H9 (cell line): ENCODE measurements at regions not wholly inside any gene's neighbourhood (a gene's known extent, or its start where the extent isn't known, plus 50 kb on each side); places are given as distances from the start of the nearest gene placed in this dataset.

Experiments
- DNase-seq: peaks from one replicate; pipeline ENCODE4 v3.0.0-alpha.2; 2017
- H2AFZ ChIP-seq: one replicate; pipeline ENCODE4 v1.6.1; 2013; ENCODE audit warnings: mild to moderate bottlenecking, low read length, control low read depth, moderate library complexity
- H2AK5ac ChIP-seq: 2 replicates; pipeline ENCODE4 v1.6.1; 2013; ENCODE audit warnings: low read length, control low read depth, mixed read lengths; ENCODE audit not compliant: insufficient read length
- H2BK120ac ChIP-seq: one replicate; pipeline ENCODE4 v1.6.1; 2013; ENCODE audit warnings: low read depth, mild to moderate bottlenecking, low read length, control low read depth, inconsistent platforms; ENCODE audit not compliant: poor library complexity, severe bottlenecking
- H2BK12ac ChIP-seq: 2 replicates; pipeline ENCODE4 v1.6.1; 2013; ENCODE audit warnings: low read length, control low read depth, mixed read lengths, low read depth; ENCODE audit not compliant: insufficient read length
- H2BK15ac ChIP-seq: 2 replicates; pipeline ENCODE4 v1.6.1; 2013; ENCODE audit warnings: low read depth, low read length, control low read depth
- H2BK20ac ChIP-seq: one replicate; pipeline ENCODE4 v1.6.1; 2013; ENCODE audit warnings: low read depth, mild to moderate bottlenecking, low read length, control low read depth, inconsistent platforms; ENCODE audit not compliant: poor library complexity, severe bottlenecking
- H2BK5ac ChIP-seq: 2 replicates; pipeline ENCODE4 v1.6.1; 2013; ENCODE audit warnings: low read length, control low read depth, mixed read lengths; ENCODE audit not compliant: insufficient read length
- H3K14ac ChIP-seq: 2 replicates; pipeline ENCODE4 v1.6.1; 2013; ENCODE audit warnings: low read length, control low read depth; ENCODE audit not compliant: insufficient read depth
- H3K18ac ChIP-seq: 2 replicates; pipeline ENCODE4 v1.6.1; 2013; ENCODE audit warnings: low read depth, mild to moderate bottlenecking, mixed read lengths, low read length, control low read depth; ENCODE audit not compliant: insufficient read length
- H3K23ac ChIP-seq: 2 replicates; pipeline ENCODE4 v1.6.1; 2013; ENCODE audit warnings: low read length, control low read depth, mixed read lengths, low read depth; ENCODE audit not compliant: insufficient read length
- H3K23me2 ChIP-seq: 2 replicates; pipeline ENCODE4 v1.6.1; 2013; ENCODE audit warnings: low read depth, mild to moderate bottlenecking, mixed read lengths, low read length, control low read depth; ENCODE audit not compliant: insufficient read length, poor library complexity, severe bottlenecking
- H3K27ac ChIP-seq: 2 replicates; pipeline ENCODE4 v1.5.1; 2013; ENCODE audit warnings: low read length, control low read depth, mixed read lengths, low read depth; ENCODE audit not compliant: insufficient read length
- H3K27me3 ChIP-seq: 2 replicates; pipeline ENCODE4 v1.6.1; 2013; ENCODE audit warnings: low read length, control low read depth, inconsistent platforms; ENCODE audit not compliant: insufficient read depth
- H3K4ac ChIP-seq: 2 replicates; pipeline ENCODE4 v1.6.1; 2013; ENCODE audit warnings: low read depth, mild to moderate bottlenecking, control low read depth, inconsistent platforms, low read length, moderate library complexity
- H3K4me1 ChIP-seq: 2 replicates; pipeline ENCODE4 v1.6.1; 2013; ENCODE audit warnings: low read length, control low read depth, inconsistent platforms; ENCODE audit not compliant: insufficient read depth
- H3K4me2 ChIP-seq: 2 replicates; pipeline ENCODE4 v1.6.1; 2013; ENCODE audit warnings: low read length, control low read depth, mixed read lengths; ENCODE audit not compliant: insufficient read length, insufficient read depth
- H3K56ac ChIP-seq: 2 replicates; pipeline ENCODE4 v1.6.1; 2013; ENCODE audit warnings: low read depth, mild to moderate bottlenecking, mixed read lengths, low read length, control low read depth; ENCODE audit not compliant: insufficient read length
- H3K79me1 ChIP-seq: 2 replicates; pipeline ENCODE4 v1.6.1; 2013; ENCODE audit warnings: low read depth, mild to moderate bottlenecking, moderate library complexity, low read length, control low read depth, inconsistent platforms; ENCODE audit not compliant: insufficient read depth, poor library complexity, severe bottlenecking
- H3K79me2 ChIP-seq: 2 replicates; pipeline ENCODE4 v1.6.1; 2013; ENCODE audit warnings: low read length, control low read depth, inconsistent platforms; ENCODE audit not compliant: insufficient read depth
- H3K9ac ChIP-seq: 2 replicates; pipeline ENCODE4 v1.6.1; 2013; ENCODE audit warnings: low read length, control low read depth, mixed read lengths; ENCODE audit not compliant: insufficient read length; ENCODE audit errors: extremely low read depth
- H3K9me3 ChIP-seq: one replicate; pipeline ENCODE4 v1.6.1; 2013; ENCODE audit warnings: low read depth, low read length, inconsistent platforms; ENCODE audit not compliant: control insufficient read depth
- H3T11ph ChIP-seq: one replicate; pipeline ENCODE4 v1.6.1; 2013; ENCODE audit warnings: mild to moderate bottlenecking, low read length, control low read depth, inconsistent platforms
- H4K20me1 ChIP-seq: one replicate; pipeline ENCODE4 v1.6.1; 2013; ENCODE audit not compliant: control insufficient read depth, insufficient read length, insufficient read depth
- H4K5ac ChIP-seq: 2 replicates; pipeline ENCODE4 v1.6.1; 2013; ENCODE audit warnings: low read depth, mild to moderate bottlenecking, mixed read lengths, low read length, control low read depth; ENCODE audit not compliant: insufficient read length
- H4K8ac ChIP-seq: replicated peaks from 2 replicates; pipeline ENCODE4 v1.6.1; 2013; ENCODE audit warnings: low read length, control low read depth, mixed read lengths, low read depth; ENCODE audit not compliant: insufficient read length
- H4K91ac ChIP-seq: 2 replicates; pipeline ENCODE4 v1.6.1; 2013; ENCODE audit warnings: low read depth, mild to moderate bottlenecking, moderate library complexity, mixed read lengths, low read length, control low read depth; ENCODE audit not compliant: insufficient read length
- H3K27ac Mint-ChIP-seq, 3 experiments: 2 replicates in 2 of 3; 3 replicates in 1 of 3; pipeline ENCODE4 v1.8.0; 2020 to 2021; ENCODE audit warnings: mixed read lengths in 3 of 3, mild to moderate bottlenecking in 1 of 3, moderate library complexity in 1 of 3
- H3K27me3 Mint-ChIP-seq: 2 replicates; pipeline ENCODE4 v1.8.0; 2021; ENCODE audit warnings: low read depth, mild to moderate bottlenecking, moderate library complexity, mixed read lengths
- H3K36me3 Mint-ChIP-seq, 3 experiments: 2 replicates in 2 of 3; 3 replicates in 1 of 3; pipeline ENCODE4 v1.8.0; 2020 to 2021; ENCODE audit warnings: low read depth in 3 of 3, mixed read lengths in 3 of 3; ENCODE audit not compliant: insufficient read depth in 1 of 3
- H3K4me1 Mint-ChIP-seq, 2 experiments: 2 replicates each; pipeline ENCODE4 v1.8.0; 2020; ENCODE audit warnings: mixed read lengths in 2 of 2
- H3K4me3 Mint-ChIP-seq, 2 experiments: 2 replicates in 1 of 2; 3 replicates in 1 of 2; pipeline ENCODE4 v1.8.0; 2020 to 2021; ENCODE audit warnings: mild to moderate bottlenecking in 2 of 2, mixed read lengths in 2 of 2, moderate library complexity in 1 of 2
- H3K9me3 Mint-ChIP-seq, 2 experiments: 2 replicates in 1 of 2; 3 replicates in 1 of 2; pipeline ENCODE4 v1.8.0; 2020; ENCODE audit warnings: mild to moderate bottlenecking in 2 of 2, mixed read lengths in 2 of 2, moderate library complexity in 1 of 2
- CTCF ChIP-seq: fragments of 200-600 bp; sonication (generic); conservative IDR thresholded peaks from 3 replicates; pipeline ENCODE4 v1.8.0; 2021; ENCODE audit warnings: antibody characterized with exemption, mild to moderate bottlenecking
- WGBS: extraction: QIAGEN DNeasy Blood & Tissue Kit; methylation state at CpG from one replicate; pipeline ENCODE4 v1.1.7; 2013; ENCODE audit warnings: missing lambda C conversion rate, low lambda C conversion rate, mixed read lengths; ENCODE audit not compliant: insufficient read length; ENCODE audit errors: extremely low coverage; 5-methylcytosine and 5-hydroxymethylcytosine counted together

GRCh38 chr3:154931484-154931883, 148.6 kb upstream of the MME start:
- no peak overlapping the region for H2BK120ac ChIP-seq
- H3K27me3 Mint-ChIP-seq, result no peaks in the 10 kb centered on the region
- no peaks in the 10 kb centered on the region for H3K9me3 Mint-ChIP-seq
- no peak overlapping the region for H2BK5ac ChIP-seq
- no peak overlapping the region for H2AK5ac ChIP-seq
- H3K79me2 ChIP-seq, result no peaks in the 10 kb centered on the region
- DNase-seq, result no peak
- no peaks in the 10 kb centered on the region for H3K23me2 ChIP-seq
- H3K4me1 Mint-ChIP-seq, result no peaks in the 10 kb centered on the region
- no peaks in the 10 kb centered on the region for H3K36me3 Mint-ChIP-seq
- no peak overlapping the region for H4K5ac ChIP-seq
- H2BK12ac ChIP-seq, result no peak overlapping the region
- no peak overlapping the region for H3K56ac ChIP-seq
- no peak overlapping the region for H3K9ac ChIP-seq
- H2BK20ac ChIP-seq, result no peak overlapping the region
- H3K14ac ChIP-seq, result no peak overlapping the region
- no peak overlapping the region for H3K27ac ChIP-seq
- H3K79me1 ChIP-seq, result no peaks in the 10 kb centered on the region
- TF ChIP-seq CTCF, result no peak
- H3K4me2 ChIP-seq, result no peak overlapping the region
- no peak overlapping the region for H3K4me3 Mint-ChIP-seq
- no peak overlapping the region for H3K23ac ChIP-seq
- no peak overlapping the region for H4K91ac ChIP-seq
- H3T11ph ChIP-seq, result no peak overlapping the region
- H4K20me1 ChIP-seq, result no peaks in the 10 kb centered on the region
- H3K4me1 ChIP-seq, result no peaks in the 10 kb centered on the region
- H2BK15ac ChIP-seq, result no peak overlapping the region
- no CpG with 5 or more reads among the region's 1 CpG for WGBS
- H2AFZ ChIP-seq, result no peak overlapping the region
- no peak overlapping the region for H3K27ac Mint-ChIP-seq
- H3K4ac ChIP-seq, result no peak overlapping the region
- H4K8ac ChIP-seq, result no peak overlapping the region
- H3K27me3 ChIP-seq, result no peaks in the 10 kb centered on the region
- no peak overlapping the region for H3K18ac ChIP-seq
- no peaks in the 10 kb centered on the region for H3K9me3 ChIP-seq
